Tibial nerve (tissue), 4 donors: ENCODE measurements at regions not wholly inside any gene's neighbourhood (a gene's known extent, or its start where the extent isn't known, plus 50 kb on each side); places are given as distances from the start of the nearest gene placed in this dataset.

Experiments
- DNase-seq, 2 donors: peaks; one replicate each; pipeline ENCODE4 v3.0.0-alpha.2; 2019; ENCODE audit warnings: low spot score in 2 of 2
- H3K27ac ChIP-seq, 4 donors: fragments of 200-600 bp; sonication (generic) in 3 of 4; one replicate each; pipeline ENCODE4 v1.5.1; 2017 to 2019; ENCODE audit warnings: mild to moderate bottlenecking in 1 of 4
- H3K27me3 ChIP-seq, 2 donors: fragments of 200-600 bp; sonication (generic) in 1 of 2; one replicate each; pipeline versions ENCODE4 v1.5.1 to v1.6.0; 2017 to 2019
- H3K36me3 ChIP-seq, 3 donors: fragments of 200-600 bp; sonication (generic); one replicate each; pipeline ENCODE4 v1.5.1; 2018 to 2019
- H3K4me1 ChIP-seq, 4 donors: fragments of 200-600 bp; sonication (generic) in 3 of 4; one replicate each; pipeline ENCODE4 v1.5.1; 2017 to 2019
- H3K4me3 ChIP-seq, 4 donors: fragments of 200-600 bp; sonication (generic) in 3 of 4; one replicate each; pipeline ENCODE4 v1.5.1; 2017 to 2019; ENCODE audit warnings: mild to moderate bottlenecking in 1 of 4, moderate library complexity in 1 of 4
- H3K9me3 ChIP-seq, 4 donors: fragments of 200-600 bp; sonication (generic) in 3 of 4; one replicate each; pipeline ENCODE4 v1.5.1; 2017 to 2019
- CTCF ChIP-seq, 5 experiments: fragments of 200-600 bp in 3 of 5; fragments of 450-650 bp in 2 of 5; sonication (generic) in 3 of 5; IDR thresholded peaks; one replicate each; pipeline ENCODE4 v1.5.1; 2016 to 2019; ENCODE audit warnings: antibody characterized with exemption in 5 of 5, mild to moderate bottlenecking in 3 of 5, moderate library complexity in 2 of 5
- EP300 ChIP-seq, 2 donors: sonication (generic); formaldehyde crosslinking; IDR thresholded peaks; one replicate each; pipeline ENCODE4 v1.6.1; 2017; ENCODE audit warnings: antibody characterized with exemption in 2 of 2, mild to moderate bottlenecking in 1 of 2
- POLR2A ChIP-seq, 2 donors: fragments of 450-650 bp; IDR thresholded peaks; one replicate each; pipeline ENCODE4 v1.6.1; 2017; ENCODE audit warnings: antibody characterized with exemption in 2 of 2, mild to moderate bottlenecking in 2 of 2, moderate library complexity in 2 of 2
- WGBS, 2 donors: methylation state at CpG; one replicate each; pipeline ENCODE4 v1.1.5; 2018; 5-methylcytosine and 5-hydroxymethylcytosine counted together

- 90% methylated on average over 2 of the region's 2 CpGs for WGBS, 2 donors
- Histone ChIP-seq H3K27me3 (no peaks in the 10 kb centered on the region), H3K4me1 (no peaks in the 10 kb centered on the region), H3K9me3 (no peaks in the 10 kb centered on the region), H3K36me3 (no peaks in the 10 kb centered on the region), H3K27ac (no peak overlapping the region), H3K4me3 (no peak overlapping the region)
- TF ChIP-seq POLR2A (IDR thresholded peaks at IDR 0.05): no peak
- TF ChIP-seq EP300 (IDR thresholded peaks at IDR 0.05): no peak
- no peak for TF ChIP-seq CTCF (IDR thresholded peaks at IDR 0.05)
- no peak for DNase-seq
These were observed 114.4 kb upstream of the CCDC196 start for GRCh38 chr14:66371776-66372175.

GRCh38 chr14:66375046-66375964 lies 110.9 kb upstream of the CCDC196 start:
- Histone ChIP-seq H3K4me1 (peaks cover 0 to 11% (median 0%) of the 10 kb centered on the region in 4 donors), H3K4me3 (no peak overlapping the region), H3K9me3 (no peaks in the 10 kb centered on the region), H3K27ac (no peak overlapping the region), H3K27me3 (no peaks in the 10 kb centered on the region), H3K36me3 (no peaks in the 10 kb centered on the region)
- WGBS, 2 donors: 46 to 50% methylated on average over 5 of the region's 5 CpGs
- TF ChIP-seq POLR2A (IDR thresholded peaks at IDR 0.05) (no peak), EP300 (IDR thresholded peaks at IDR 0.05) (no peak), CTCF (IDR thresholded peaks at IDR 0.05) (no peak)
- no peak for DNase-seq

- Histone ChIP-seq H3K4me3 (no peak overlapping the region), H3K4me1 (peaks cover 0 to 13% (median 0%) of the 10 kb centered on the region in 4 donors), H3K9me3 (no peaks in the 10 kb centered on the region), H3K27ac (no peak overlapping the region), H3K27me3 (no peaks in the 10 kb centered on the region), H3K36me3 (no peaks in the 10 kb centered on the region)
- no peak for TF ChIP-seq EP300 (IDR thresholded peaks at IDR 0.05)
- no peak for TF ChIP-seq CTCF (IDR thresholded peaks at IDR 0.05)
- TF ChIP-seq POLR2A (IDR thresholded peaks at IDR 0.05): no peak
- WGBS, 2 donors: 87 to 97% methylated on average over 1 of the region's 1 CpG
- no peak for DNase-seq
These were observed 108.6 kb upstream of the CCDC196 start for GRCh38 chr14:66377574-66377973.

GRCh38 chr14:66378712-66379505 lies 107.3 kb upstream of the CCDC196 start:
- Histone ChIP-seq H3K27ac (no peak overlapping the region), H3K4me3 (no peak overlapping the region), H3K4me1 (peaks cover 0 to 19% (median 0%) of the 10 kb centered on the region in 4 donors), H3K36me3 (no peaks in the 10 kb centered on the region), H3K27me3 (no peaks in the 10 kb centered on the region), H3K9me3 (no peaks in the 10 kb centered on the region)
- DNase-seq: no peak
- 81 to 82% methylated on average over 4 of the region's 4 CpGs for WGBS, 2 donors
- TF ChIP-seq CTCF (IDR thresholded peaks at IDR 0.05): no peak
- TF ChIP-seq POLR2A (IDR thresholded peaks at IDR 0.05): no peak
- TF ChIP-seq EP300 (IDR thresholded peaks at IDR 0.05): no peak

- TF ChIP-seq POLR2A (IDR thresholded peaks at IDR 0.05) (no peak), CTCF (IDR thresholded peaks at IDR 0.05) (no peak)
- H3K9me3 ChIP-seq: no peaks in the 10 kb centered on the region
- H3K27me3 ChIP-seq: no peaks in the 10 kb centered on the region
- 5 to 22% methylated on average over 1 of the region's 1 CpG for WGBS, 2 donors
- H3K36me3 ChIP-seq: no peaks in the 10 kb centered on the region
- no peak for DNase-seq
- H3K27ac ChIP-seq: no peak overlapping the region
- H3K4me3 ChIP-seq: no peak overlapping the region
- H3K4me1 ChIP-seq: peaks cover 0 to 19% (median 0%) of the 10 kb centered on the region in 4 donors
These were observed 106.0 kb upstream of the CCDC196 start for GRCh38 chr14:66380143-66380542.
